NB4 (cell line): ENCODE measurements at regions not wholly inside any gene's neighbourhood (a gene's known extent, or its start where the extent isn't known, plus 50 kb on each side); places are given as distances from the start of the nearest gene placed in this dataset.

Experiments
- CTCF ChIP-seq: IDR thresholded peaks from one replicate; pipeline ENCODE4 v1.5.1; 2012; ENCODE audit warnings: low read depth, low read length
- POLR2A ChIP-seq: IDR thresholded peaks from 2 replicates; pipeline ENCODE4 v1.6.1; 2011; ENCODE audit warnings: mild to moderate bottlenecking; ENCODE audit not compliant: insufficient read length; ENCODE audit errors: extremely low read depth

- TF ChIP-seq CTCF (no peak), POLR2A (no peak)
Measured at GRCh38 chr11:80899381-80899780, 1458.6 kb upstream of the TENM4 start.
